H9 (cell line): ENCODE measurements at regions not wholly inside any gene's neighbourhood (a gene's known extent, or its start where the extent isn't known, plus 50 kb on each side); places are given as distances from the start of the nearest gene placed in this dataset.

Experiments
- DNase-seq: peaks from one replicate; pipeline ENCODE4 v3.0.0-alpha.2; 2017
- H2AFZ ChIP-seq: one replicate; pipeline ENCODE4 v1.6.1; 2013; ENCODE audit warnings: mild to moderate bottlenecking, low read length, control low read depth, moderate library complexity
- H2AK5ac ChIP-seq: 2 replicates; pipeline ENCODE4 v1.6.1; 2013; ENCODE audit warnings: low read length, control low read depth, mixed read lengths; ENCODE audit not compliant: insufficient read length
- H2BK120ac ChIP-seq: one replicate; pipeline ENCODE4 v1.6.1; 2013; ENCODE audit warnings: low read depth, mild to moderate bottlenecking, low read length, control low read depth, inconsistent platforms; ENCODE audit not compliant: poor library complexity, severe bottlenecking
- H2BK12ac ChIP-seq: 2 replicates; pipeline ENCODE4 v1.6.1; 2013; ENCODE audit warnings: low read length, control low read depth, mixed read lengths, low read depth; ENCODE audit not compliant: insufficient read length
- H2BK15ac ChIP-seq: 2 replicates; pipeline ENCODE4 v1.6.1; 2013; ENCODE audit warnings: low read depth, low read length, control low read depth
- H2BK20ac ChIP-seq: one replicate; pipeline ENCODE4 v1.6.1; 2013; ENCODE audit warnings: low read depth, mild to moderate bottlenecking, low read length, control low read depth, inconsistent platforms; ENCODE audit not compliant: poor library complexity, severe bottlenecking
- H2BK5ac ChIP-seq: 2 replicates; pipeline ENCODE4 v1.6.1; 2013; ENCODE audit warnings: low read length, control low read depth, mixed read lengths; ENCODE audit not compliant: insufficient read length
- H3K14ac ChIP-seq: 2 replicates; pipeline ENCODE4 v1.6.1; 2013; ENCODE audit warnings: low read length, control low read depth; ENCODE audit not compliant: insufficient read depth
- H3K18ac ChIP-seq: 2 replicates; pipeline ENCODE4 v1.6.1; 2013; ENCODE audit warnings: low read depth, mild to moderate bottlenecking, mixed read lengths, low read length, control low read depth; ENCODE audit not compliant: insufficient read length
- H3K23ac ChIP-seq: 2 replicates; pipeline ENCODE4 v1.6.1; 2013; ENCODE audit warnings: low read length, control low read depth, mixed read lengths, low read depth; ENCODE audit not compliant: insufficient read length
- H3K23me2 ChIP-seq: 2 replicates; pipeline ENCODE4 v1.6.1; 2013; ENCODE audit warnings: low read depth, mild to moderate bottlenecking, mixed read lengths, low read length, control low read depth; ENCODE audit not compliant: insufficient read length, poor library complexity, severe bottlenecking
- H3K27ac ChIP-seq: 2 replicates; pipeline ENCODE4 v1.5.1; 2013; ENCODE audit warnings: low read length, control low read depth, mixed read lengths, low read depth; ENCODE audit not compliant: insufficient read length
- H3K27me3 ChIP-seq: 2 replicates; pipeline ENCODE4 v1.6.1; 2013; ENCODE audit warnings: low read length, control low read depth, inconsistent platforms; ENCODE audit not compliant: insufficient read depth
- H3K4ac ChIP-seq: 2 replicates; pipeline ENCODE4 v1.6.1; 2013; ENCODE audit warnings: low read depth, mild to moderate bottlenecking, control low read depth, inconsistent platforms, low read length, moderate library complexity
- H3K4me1 ChIP-seq: 2 replicates; pipeline ENCODE4 v1.6.1; 2013; ENCODE audit warnings: low read length, control low read depth, inconsistent platforms; ENCODE audit not compliant: insufficient read depth
- H3K4me2 ChIP-seq: 2 replicates; pipeline ENCODE4 v1.6.1; 2013; ENCODE audit warnings: low read length, control low read depth, mixed read lengths; ENCODE audit not compliant: insufficient read length, insufficient read depth
- H3K56ac ChIP-seq: 2 replicates; pipeline ENCODE4 v1.6.1; 2013; ENCODE audit warnings: low read depth, mild to moderate bottlenecking, mixed read lengths, low read length, control low read depth; ENCODE audit not compliant: insufficient read length
- H3K79me1 ChIP-seq: 2 replicates; pipeline ENCODE4 v1.6.1; 2013; ENCODE audit warnings: low read depth, mild to moderate bottlenecking, moderate library complexity, low read length, control low read depth, inconsistent platforms; ENCODE audit not compliant: insufficient read depth, poor library complexity, severe bottlenecking
- H3K79me2 ChIP-seq: 2 replicates; pipeline ENCODE4 v1.6.1; 2013; ENCODE audit warnings: low read length, control low read depth, inconsistent platforms; ENCODE audit not compliant: insufficient read depth
- H3K9ac ChIP-seq: 2 replicates; pipeline ENCODE4 v1.6.1; 2013; ENCODE audit warnings: low read length, control low read depth, mixed read lengths; ENCODE audit not compliant: insufficient read length; ENCODE audit errors: extremely low read depth
- H3K9me3 ChIP-seq: one replicate; pipeline ENCODE4 v1.6.1; 2013; ENCODE audit warnings: low read depth, low read length, inconsistent platforms; ENCODE audit not compliant: control insufficient read depth
- H3T11ph ChIP-seq: one replicate; pipeline ENCODE4 v1.6.1; 2013; ENCODE audit warnings: mild to moderate bottlenecking, low read length, control low read depth, inconsistent platforms
- H4K20me1 ChIP-seq: one replicate; pipeline ENCODE4 v1.6.1; 2013; ENCODE audit not compliant: control insufficient read depth, insufficient read length, insufficient read depth
- H4K5ac ChIP-seq: 2 replicates; pipeline ENCODE4 v1.6.1; 2013; ENCODE audit warnings: low read depth, mild to moderate bottlenecking, mixed read lengths, low read length, control low read depth; ENCODE audit not compliant: insufficient read length
- H4K8ac ChIP-seq: replicated peaks from 2 replicates; pipeline ENCODE4 v1.6.1; 2013; ENCODE audit warnings: low read length, control low read depth, mixed read lengths, low read depth; ENCODE audit not compliant: insufficient read length
- H4K91ac ChIP-seq: 2 replicates; pipeline ENCODE4 v1.6.1; 2013; ENCODE audit warnings: low read depth, mild to moderate bottlenecking, moderate library complexity, mixed read lengths, low read length, control low read depth; ENCODE audit not compliant: insufficient read length
- H3K27ac Mint-ChIP-seq, 3 experiments: 2 replicates in 2 of 3; 3 replicates in 1 of 3; pipeline ENCODE4 v1.8.0; 2020 to 2021; ENCODE audit warnings: mixed read lengths in 3 of 3, mild to moderate bottlenecking in 1 of 3, moderate library complexity in 1 of 3
- H3K27me3 Mint-ChIP-seq: 2 replicates; pipeline ENCODE4 v1.8.0; 2021; ENCODE audit warnings: low read depth, mild to moderate bottlenecking, moderate library complexity, mixed read lengths
- H3K36me3 Mint-ChIP-seq, 3 experiments: 2 replicates in 2 of 3; 3 replicates in 1 of 3; pipeline ENCODE4 v1.8.0; 2020 to 2021; ENCODE audit warnings: low read depth in 3 of 3, mixed read lengths in 3 of 3; ENCODE audit not compliant: insufficient read depth in 1 of 3
- H3K4me1 Mint-ChIP-seq, 2 experiments: 2 replicates each; pipeline ENCODE4 v1.8.0; 2020; ENCODE audit warnings: mixed read lengths in 2 of 2
- H3K4me3 Mint-ChIP-seq, 2 experiments: 2 replicates in 1 of 2; 3 replicates in 1 of 2; pipeline ENCODE4 v1.8.0; 2020 to 2021; ENCODE audit warnings: mild to moderate bottlenecking in 2 of 2, mixed read lengths in 2 of 2, moderate library complexity in 1 of 2
- H3K9me3 Mint-ChIP-seq, 2 experiments: 2 replicates in 1 of 2; 3 replicates in 1 of 2; pipeline ENCODE4 v1.8.0; 2020; ENCODE audit warnings: mild to moderate bottlenecking in 2 of 2, mixed read lengths in 2 of 2, moderate library complexity in 1 of 2
- WGBS: extraction: QIAGEN DNeasy Blood & Tissue Kit; methylation state at CpG from one replicate; pipeline ENCODE4 v1.1.7; 2013; ENCODE audit warnings: missing lambda C conversion rate, low lambda C conversion rate, mixed read lengths; ENCODE audit not compliant: insufficient read length; ENCODE audit errors: extremely low coverage; 5-methylcytosine and 5-hydroxymethylcytosine counted together
- TF ChIP-seq, protein P1 (sequence below): fragments of 200-600 bp; sonication (generic); conservative IDR thresholded peaks from 3 replicates; pipeline ENCODE4 v1.8.0; 2021; ENCODE audit warnings: antibody characterized with exemption, mild to moderate bottlenecking

DNA sequence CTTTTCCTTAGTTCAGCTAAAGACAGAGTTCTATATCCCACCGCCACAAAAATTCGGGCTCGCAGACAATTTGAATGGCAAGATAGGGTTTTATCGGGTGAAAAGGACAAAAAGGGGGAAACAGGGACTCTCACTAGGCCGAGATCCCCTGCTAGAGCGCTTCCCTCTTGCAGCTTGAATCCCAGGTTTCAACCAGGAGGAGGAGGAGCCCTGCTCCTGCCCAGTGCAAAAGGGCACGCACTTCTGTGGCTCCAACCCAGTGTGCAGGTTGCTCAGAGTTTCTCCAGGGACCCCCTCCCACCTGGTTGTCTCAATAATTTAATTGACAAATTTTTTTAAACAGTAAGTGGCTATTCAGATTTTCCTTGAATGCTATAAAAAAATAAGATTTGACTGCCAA, 152.6 kb upstream of the LUZP2 start:
- no peak overlapping the region for H2AFZ ChIP-seq

More for the DNA sequence above, 152.6 kb upstream of the LUZP2 start:
- H3K36me3 Mint-ChIP-seq, result no peaks in the 10 kb centered on the region
- no CpG with 5 or more reads among the region's 7 CpGs for WGBS
- TF ChIP-seq, protein P1, sequence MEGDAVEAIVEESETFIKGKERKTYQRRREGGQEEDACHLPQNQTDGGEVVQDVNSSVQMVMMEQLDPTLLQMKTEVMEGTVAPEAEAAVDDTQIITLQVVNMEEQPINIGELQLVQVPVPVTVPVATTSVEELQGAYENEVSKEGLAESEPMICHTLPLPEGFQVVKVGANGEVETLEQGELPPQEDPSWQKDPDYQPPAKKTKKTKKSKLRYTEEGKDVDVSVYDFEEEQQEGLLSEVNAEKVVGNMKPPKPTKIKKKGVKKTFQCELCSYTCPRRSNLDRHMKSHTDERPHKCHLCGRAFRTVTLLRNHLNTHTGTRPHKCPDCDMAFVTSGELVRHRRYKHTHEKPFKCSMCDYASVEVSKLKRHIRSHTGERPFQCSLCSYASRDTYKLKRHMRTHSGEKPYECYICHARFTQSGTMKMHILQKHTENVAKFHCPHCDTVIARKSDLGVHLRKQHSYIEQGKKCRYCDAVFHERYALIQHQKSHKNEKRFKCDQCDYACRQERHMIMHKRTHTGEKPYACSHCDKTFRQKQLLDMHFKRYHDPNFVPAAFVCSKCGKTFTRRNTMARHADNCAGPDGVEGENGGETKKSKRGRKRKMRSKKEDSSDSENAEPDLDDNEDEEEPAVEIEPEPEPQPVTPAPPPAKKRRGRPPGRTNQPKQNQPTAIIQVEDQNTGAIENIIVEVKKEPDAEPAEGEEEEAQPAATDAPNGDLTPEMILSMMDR, result no peak
- Histone ChIP-seq H4K20me1 (no peaks in the 10 kb centered on the region), H2BK5ac (no peak overlapping the region), H2BK15ac (no peak overlapping the region), H4K8ac (no peak overlapping the region), H3T11ph (no peak overlapping the region), H2AK5ac (no peak overlapping the region), H3K27ac (no peak overlapping the region), H3K9me3 (no peaks in the 10 kb centered on the region), H3K27me3 (no peaks in the 10 kb centered on the region), H3K18ac (no peak overlapping the region), H3K9ac (no peak overlapping the region), H3K14ac (no peak overlapping the region), H3K4me2 (no peak overlapping the region), H2BK120ac (no peak overlapping the region), H3K23ac (no peak overlapping the region), H3K4ac (no peak overlapping the region), H2BK12ac (no peak overlapping the region), H3K56ac (no peak overlapping the region), H3K79me1 (no peaks in the 10 kb centered on the region), H3K4me1 (no peaks in the 10 kb centered on the region), H4K5ac (no peak overlapping the region), H3K23me2 (no peaks in the 10 kb centered on the region), H4K91ac (no peak overlapping the region), H2BK20ac (no peak overlapping the region), H3K79me2 (no peaks in the 10 kb centered on the region)
- H3K4me1 Mint-ChIP-seq, result peaks cover 0 to 3% of the 10 kb centered on the region in 2 experiments; a peak in 2 of 4 replicates
- H3K27ac Mint-ChIP-seq, result no peak overlapping the region
- no peak for DNase-seq
- no peaks in the 10 kb centered on the region; a peak in 1 of 5 replicates for H3K9me3 Mint-ChIP-seq
- H3K4me3 Mint-ChIP-seq, result no peak overlapping the region
- no peaks in the 10 kb centered on the region for H3K27me3 Mint-ChIP-seq
